ENCODE measurements at regions not wholly inside any gene's neighbourhood (a gene's known extent, or its start where the extent isn't known, plus 50 kb on each side); places are given as distances from the start of the nearest gene placed in this dataset.

DNA sequence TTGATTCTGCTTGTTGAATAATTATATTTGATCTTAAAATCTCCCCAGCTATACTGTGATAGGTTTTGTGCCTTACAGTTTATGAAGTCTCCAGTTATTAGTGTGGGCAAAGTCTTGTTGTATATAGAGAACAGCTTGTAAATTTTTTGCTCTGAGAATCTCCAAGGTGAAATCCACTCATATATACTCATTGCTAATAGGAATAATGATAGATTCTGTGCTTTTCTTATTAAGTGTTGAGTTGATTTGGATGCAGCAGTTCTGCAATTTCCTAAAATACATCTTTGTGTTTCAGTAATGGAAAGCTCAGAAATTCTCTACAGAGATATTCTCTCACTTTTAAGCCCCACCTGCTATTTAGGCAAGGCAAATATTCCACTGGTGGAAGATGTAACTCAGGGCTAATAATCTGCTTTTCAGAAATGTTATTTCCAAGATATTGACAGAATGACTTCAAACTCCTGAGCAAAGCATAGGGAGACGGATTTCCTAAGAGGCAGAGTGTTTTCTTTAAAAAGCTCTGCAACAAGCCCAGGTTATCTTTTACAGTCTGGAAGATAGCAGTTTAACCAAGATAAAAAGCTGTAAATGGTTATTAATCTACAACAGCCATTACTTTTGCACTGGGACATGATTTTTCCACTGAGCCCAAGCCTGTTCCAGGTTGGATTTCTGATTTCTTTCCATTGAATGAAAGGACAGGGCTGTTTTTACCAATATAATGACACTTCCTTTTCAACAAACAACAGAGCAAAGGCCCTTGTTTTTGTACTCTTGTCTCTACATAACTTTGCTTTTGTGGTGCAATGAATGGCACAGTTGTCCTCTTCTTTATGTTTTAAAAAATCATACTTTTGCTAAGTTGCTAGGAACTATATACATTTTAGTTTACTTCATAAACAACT, 239.9 kb upstream of the ATP2B1 start:
- TF ChIP-seq CTCF (conservative IDR thresholded peaks at IDR 0.05; ENCODE audit: control insufficient read depth, insufficient read depth, low read depth, low read length) = no peak
- no peak for DNase-seq (ENCODE audit: low read depth)
- no peak overlapping the region for H3K4me3 ChIP-seq (ENCODE audit: control insufficient read depth, low read depth, low read length)

GRCh38 chr12:89947437-89948270, 239.0 kb upstream of the ATP2B1 start:
- peak; percentile 95 for DNase-seq (ENCODE audit: low read depth)
- TF ChIP-seq CTCF (conservative IDR thresholded peaks at IDR 0.05; ENCODE audit: control insufficient read depth, insufficient read depth, low read depth, low read length) = no peak
- H3K4me3 ChIP-seq (ENCODE audit: control insufficient read depth, low read depth, low read length) = peak overlapping the region; percentile 15

DNA sequence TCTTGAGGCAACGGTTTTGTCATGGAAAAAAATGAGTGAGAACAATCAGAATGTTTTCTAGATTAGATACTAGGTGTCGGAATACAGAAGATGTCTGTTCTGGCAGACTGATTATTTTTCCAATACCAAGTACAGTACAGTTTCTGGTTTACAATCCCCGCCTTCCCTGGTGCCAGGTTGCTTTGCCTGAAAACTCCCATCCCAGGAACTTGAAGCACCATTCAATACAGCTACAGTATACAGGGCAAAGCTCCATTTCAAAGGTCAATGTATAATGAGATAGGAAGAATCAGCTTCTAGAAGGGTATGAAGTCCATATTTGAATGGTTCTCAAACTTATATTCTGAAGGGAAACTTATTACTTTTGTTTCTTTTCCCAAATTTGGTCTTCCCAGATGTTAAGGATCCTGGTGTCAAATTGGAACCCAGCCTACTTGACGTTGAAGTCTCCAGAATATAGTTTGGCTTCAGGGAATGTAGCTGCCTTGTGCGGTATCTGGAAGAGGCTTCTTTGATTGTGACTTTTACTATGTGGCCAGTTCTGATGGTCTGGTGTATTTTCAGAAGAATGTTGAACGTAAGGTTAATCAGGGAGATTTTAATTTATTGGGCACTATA, 238.0 kb upstream of the ATP2B1 start:
- DNase-seq (ENCODE audit: low read depth) = no peak
- no peak for TF ChIP-seq CTCF (conservative IDR thresholded peaks at IDR 0.05; ENCODE audit: control insufficient read depth, insufficient read depth, low read depth, low read length)
- no peak overlapping the region for H3K4me3 ChIP-seq (ENCODE audit: control insufficient read depth, low read depth, low read length)

- DNase-seq (ENCODE audit: low read depth) = no peak
- TF ChIP-seq CTCF (conservative IDR thresholded peaks at IDR 0.05; ENCODE audit: control insufficient read depth, insufficient read depth, low read depth, low read length) = no peak
- no peak overlapping the region for H3K4me3 ChIP-seq (ENCODE audit: control insufficient read depth, low read depth, low read length)
Observed at GRCh38 chr12:89945123-89945522, 236.5 kb upstream of the ATP2B1 start.

DNA sequence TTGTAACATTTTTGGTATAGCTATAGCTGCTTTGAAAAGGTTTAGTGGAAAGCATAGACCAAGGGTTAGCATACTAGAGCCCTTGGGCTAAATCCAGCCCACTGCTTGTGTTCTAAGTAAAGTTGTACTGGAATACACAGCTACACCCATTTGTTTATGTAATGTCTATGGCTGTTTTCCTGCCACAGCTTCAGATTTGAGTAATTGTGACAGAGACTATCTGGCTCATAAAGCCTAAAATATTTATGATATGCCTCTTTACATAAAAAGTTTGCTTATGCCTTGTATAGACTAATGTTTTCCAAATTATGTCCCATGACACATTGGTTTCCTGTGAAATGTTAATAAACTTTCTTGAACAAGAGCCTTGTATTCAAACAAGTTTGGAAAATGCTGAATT, 234.8 kb upstream of the ATP2B1 start:
- no peak for DNase-seq (ENCODE audit: low read depth)
- TF ChIP-seq CTCF (conservative IDR thresholded peaks at IDR 0.05; ENCODE audit: control insufficient read depth, insufficient read depth, low read depth, low read length) = no peak
- H3K4me3 ChIP-seq (ENCODE audit: control insufficient read depth, low read depth, low read length) = no peak overlapping the region

DNA sequence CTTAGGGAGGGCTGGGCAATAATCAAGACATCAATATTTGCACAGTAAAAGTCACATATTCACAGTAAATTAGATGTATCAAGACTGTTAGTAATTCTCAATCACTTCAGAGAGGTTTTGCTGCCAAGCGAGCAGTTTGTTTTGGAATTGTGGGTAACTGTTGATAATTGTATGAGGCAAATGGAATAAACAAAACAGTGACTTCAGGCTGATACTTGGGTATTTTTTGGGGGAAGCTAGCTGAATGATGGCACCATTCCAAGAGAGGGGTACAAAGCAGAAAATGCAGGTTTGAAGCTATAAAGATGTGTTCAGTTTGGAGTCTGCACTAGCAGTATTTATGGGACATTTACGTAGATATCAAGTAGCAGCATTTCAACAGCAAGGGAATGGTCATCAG, 232.8 kb upstream of the ATP2B1 start:
- H3K4me3 ChIP-seq (ENCODE audit: control insufficient read depth, low read depth, low read length) = no peak overlapping the region
- no peak for DNase-seq (ENCODE audit: low read depth)
- TF ChIP-seq CTCF (conservative IDR thresholded peaks at IDR 0.05; ENCODE audit: control insufficient read depth, insufficient read depth, low read depth, low read length) = no peak

Measured in fibroblast of mammary gland (primary cell).